ENCODE measurements at regions not wholly inside any gene's neighbourhood (a gene's known extent, or its start where the extent isn't known, plus 50 kb on each side); places are given as distances from the start of the nearest gene placed in this dataset.

- DNase-seq = no peak
- no peak overlapping the region for H3K4me3 ChIP-seq (ENCODE audit: insufficient read depth in 1 of 2, low read depth in 1 of 2, low read length in 2 of 2)
- H3K27ac ChIP-seq (ENCODE audit: low read length, poor library complexity, severe bottlenecking) = no peak overlapping the region
- H2AFZ ChIP-seq (ENCODE audit: low read depth, low read length) = no peak overlapping the region
- H3K9ac ChIP-seq (ENCODE audit: low read length) = no peak overlapping the region
- no peak overlapping the region for H2BK15ac ChIP-seq (ENCODE audit: low read depth, poor library complexity, severe bottlenecking)
- peaks cover 6% of the 10 kb centered on the region for H3K4me1 ChIP-seq (ENCODE audit: control insufficient read depth, insufficient read depth, low read depth, low read length)
- H3K4me2 ChIP-seq (ENCODE audit: low read length, poor library complexity, severe bottlenecking) = no peak overlapping the region
- H3K4ac ChIP-seq (ENCODE audit: low read depth in 1 of 2, low read length in 2 of 2) = no peak overlapping the region
- H3K23ac ChIP-seq (ENCODE audit: low read length in 2 of 2) = no peak overlapping the region
- H4K91ac ChIP-seq (ENCODE audit: low read length) = no peak overlapping the region
- no peak overlapping the region for H2BK5ac ChIP-seq (ENCODE audit: low read depth, low read length, poor library complexity, severe bottlenecking)
- H2BK120ac ChIP-seq (ENCODE audit: low read depth, low read length) = no peak overlapping the region
- peaks cover 48 to 68% of the 10 kb centered on the region in 2 experiments for H3K27me3 ChIP-seq (ENCODE audit: control insufficient read depth in 1 of 2, insufficient read depth in 1 of 2, low read length in 2 of 2)
- no peak overlapping the region for H3K14ac ChIP-seq (ENCODE audit: low read length in 2 of 2)
- H4K8ac ChIP-seq (ENCODE audit: low read length) = no peak overlapping the region
- peaks cover 6% of the 10 kb centered on the region for H3K9me3 ChIP-seq (ENCODE audit: control insufficient read depth, low read length)
- no peak overlapping the region for H2BK12ac ChIP-seq (ENCODE audit: low read length in 2 of 2)
- H3K18ac ChIP-seq (ENCODE audit: low read depth in 1 of 2, low read length in 2 of 2) = no peak overlapping the region
- H3K36me3 ChIP-seq (ENCODE audit: control insufficient read depth in 1 of 2, insufficient read depth in 2 of 2, low read depth in 1 of 2, low read length in 2 of 2) = no peaks in the 10 kb centered on the region
- H3K79me1 ChIP-seq (replicated peaks; ENCODE audit: low read length, poor library complexity, severe bottlenecking) = no peaks in the 10 kb centered on the region
- WGBS = 81% methylated on average over 6 of the region's 6 CpGs
- H2AK5ac ChIP-seq (ENCODE audit: low read length, severe bottlenecking) = no peak overlapping the region
Measured at GRCh38 chr15:69529961-69530633, 77.5 kb downstream of the RPLP1 start.

- Histone ChIP-seq H3K4me1 (ENCODE audit: control insufficient read depth, insufficient read depth, low read depth, low read length) (peaks cover 5% of the 10 kb centered on the region), H3K27ac (ENCODE audit: low read length, poor library complexity, severe bottlenecking) (no peak overlapping the region), H2BK12ac (ENCODE audit: low read length in 2 of 2) (no peak overlapping the region), H2BK5ac (ENCODE audit: low read depth, low read length, poor library complexity, severe bottlenecking) (no peak overlapping the region), H3K27me3 (ENCODE audit: control insufficient read depth in 1 of 2, insufficient read depth in 1 of 2, low read length in 2 of 2) (peaks cover 46 to 61% of the 10 kb centered on the region in 2 experiments), H3K9me3 (ENCODE audit: control insufficient read depth, low read length) (no peaks in the 10 kb centered on the region), H2BK120ac (ENCODE audit: low read depth, low read length) (no peak overlapping the region), H3K23ac (ENCODE audit: low read length in 2 of 2) (no peak overlapping the region), H3K18ac (ENCODE audit: low read depth in 1 of 2, low read length in 2 of 2) (peak overlapping the region in 1 of 2 experiments; percentile 29), H3K4me2 (ENCODE audit: low read length, poor library complexity, severe bottlenecking) (no peak overlapping the region), H3K79me1 (replicated peaks; ENCODE audit: low read length, poor library complexity, severe bottlenecking) (no peaks in the 10 kb centered on the region), H3K14ac (ENCODE audit: low read length in 2 of 2) (peak overlapping the region in 1 of 2 experiments; percentile 31), H3K36me3 (ENCODE audit: control insufficient read depth in 1 of 2, insufficient read depth in 2 of 2, low read depth in 1 of 2, low read length in 2 of 2) (no peaks in the 10 kb centered on the region), H3K9ac (ENCODE audit: low read length) (no peak overlapping the region), H4K91ac (ENCODE audit: low read length) (no peak overlapping the region), H3K4ac (ENCODE audit: low read depth in 1 of 2, low read length in 2 of 2) (no peak overlapping the region), H3K4me3 (ENCODE audit: insufficient read depth in 1 of 2, low read depth in 1 of 2, low read length in 2 of 2) (no peak overlapping the region), H2AFZ (ENCODE audit: low read depth, low read length) (no peak overlapping the region), H2AK5ac (ENCODE audit: low read length, severe bottlenecking) (no peak overlapping the region), H2BK15ac (ENCODE audit: low read depth, poor library complexity, severe bottlenecking) (no peak overlapping the region), H4K8ac (ENCODE audit: low read length) (no peak overlapping the region)
- WGBS = 74% methylated on average over 12 of the region's 13 CpGs
- no peak for DNase-seq
Measured at GRCh38 chr15:69530991-69531664, 78.5 kb downstream of the RPLP1 start.

GRCh38 chr15:69531665-69532027, 79.0 kb downstream of the RPLP1 start:
- Histone ChIP-seq H3K27ac (ENCODE audit: low read length, poor library complexity, severe bottlenecking) (no peak overlapping the region), H3K4me1 (ENCODE audit: control insufficient read depth, insufficient read depth, low read depth, low read length) (peaks cover 5% of the 10 kb centered on the region), H3K79me1 (replicated peaks; ENCODE audit: low read length, poor library complexity, severe bottlenecking) (no peaks in the 10 kb centered on the region), H3K4me3 (ENCODE audit: insufficient read depth in 1 of 2, low read depth in 1 of 2, low read length in 2 of 2) (no peak overlapping the region), H2AFZ (ENCODE audit: low read depth, low read length) (no peak overlapping the region), H4K91ac (ENCODE audit: low read length) (no peak overlapping the region), H3K4ac (ENCODE audit: low read depth in 1 of 2, low read length in 2 of 2) (no peak overlapping the region), H2BK12ac (ENCODE audit: low read length in 2 of 2) (no peak overlapping the region), H3K27me3 (ENCODE audit: control insufficient read depth in 1 of 2, insufficient read depth in 1 of 2, low read length in 2 of 2) (peaks cover 46 to 57% of the 10 kb centered on the region in 2 experiments), H2BK120ac (ENCODE audit: low read depth, low read length) (no peak overlapping the region), H3K4me2 (ENCODE audit: low read length, poor library complexity, severe bottlenecking) (no peak overlapping the region), H3K9ac (ENCODE audit: low read length) (no peak overlapping the region), H3K36me3 (ENCODE audit: control insufficient read depth in 1 of 2, insufficient read depth in 2 of 2, low read depth in 1 of 2, low read length in 2 of 2) (no peaks in the 10 kb centered on the region), H4K8ac (ENCODE audit: low read length) (no peak overlapping the region), H3K18ac (ENCODE audit: low read depth in 1 of 2, low read length in 2 of 2) (no peak overlapping the region), H2BK5ac (ENCODE audit: low read depth, low read length, poor library complexity, severe bottlenecking) (no peak overlapping the region), H3K14ac (ENCODE audit: low read length in 2 of 2) (peak overlapping the region in 1 of 2 experiments; percentile 58), H2AK5ac (ENCODE audit: low read length, severe bottlenecking) (no peak overlapping the region), H3K9me3 (ENCODE audit: control insufficient read depth, low read length) (no peaks in the 10 kb centered on the region), H2BK15ac (ENCODE audit: low read depth, poor library complexity, severe bottlenecking) (no peak overlapping the region), H3K23ac (ENCODE audit: low read length in 2 of 2) (no peak overlapping the region)
- WGBS = 56% methylated on average over 5 of the region's 6 CpGs
- DNase-seq = no peak

GRCh38 chr15:69532066-69532465, 79.4 kb downstream of the RPLP1 start:
- Histone ChIP-seq H2BK5ac (ENCODE audit: low read depth, low read length, poor library complexity, severe bottlenecking) (no peak overlapping the region), H3K23ac (ENCODE audit: low read length in 2 of 2) (no peak overlapping the region), H3K4ac (ENCODE audit: low read depth in 1 of 2, low read length in 2 of 2) (no peak overlapping the region), H4K8ac (ENCODE audit: low read length) (no peak overlapping the region), H3K9ac (ENCODE audit: low read length) (no peak overlapping the region), H3K4me1 (ENCODE audit: control insufficient read depth, insufficient read depth, low read depth, low read length) (peaks cover 5% of the 10 kb centered on the region), H2BK12ac (ENCODE audit: low read length in 2 of 2) (no peak overlapping the region), H3K27ac (ENCODE audit: low read length, poor library complexity, severe bottlenecking) (no peak overlapping the region), H4K91ac (ENCODE audit: low read length) (no peak overlapping the region), H2AK5ac (ENCODE audit: low read length, severe bottlenecking) (no peak overlapping the region), H3K14ac (ENCODE audit: low read length in 2 of 2) (no peak overlapping the region), H3K18ac (ENCODE audit: low read depth in 1 of 2, low read length in 2 of 2) (no peak overlapping the region), H2BK120ac (ENCODE audit: low read depth, low read length) (no peak overlapping the region), H2AFZ (ENCODE audit: low read depth, low read length) (no peak overlapping the region), H2BK15ac (ENCODE audit: low read depth, poor library complexity, severe bottlenecking) (no peak overlapping the region), H3K36me3 (ENCODE audit: control insufficient read depth in 1 of 2, insufficient read depth in 2 of 2, low read depth in 1 of 2, low read length in 2 of 2) (no peaks in the 10 kb centered on the region), H3K4me2 (ENCODE audit: low read length, poor library complexity, severe bottlenecking) (no peak overlapping the region), H3K27me3 (ENCODE audit: control insufficient read depth in 1 of 2, insufficient read depth in 1 of 2, low read length in 2 of 2) (peaks cover 46 to 53% of the 10 kb centered on the region in 2 experiments), H3K79me1 (replicated peaks; ENCODE audit: low read length, poor library complexity, severe bottlenecking) (no peaks in the 10 kb centered on the region), H3K9me3 (ENCODE audit: control insufficient read depth, low read length) (no peaks in the 10 kb centered on the region), H3K4me3 (ENCODE audit: insufficient read depth in 1 of 2, low read depth in 1 of 2, low read length in 2 of 2) (no peak overlapping the region)
- DNase-seq = no peak
- 25% methylated on average over 1 of the region's 1 CpG for WGBS
